ENCODE measurements at regions not wholly inside any gene's neighbourhood (a gene's known extent, or its start where the extent isn't known, plus 50 kb on each side); places are given as distances from the start of the nearest gene placed in this dataset.

DNA sequence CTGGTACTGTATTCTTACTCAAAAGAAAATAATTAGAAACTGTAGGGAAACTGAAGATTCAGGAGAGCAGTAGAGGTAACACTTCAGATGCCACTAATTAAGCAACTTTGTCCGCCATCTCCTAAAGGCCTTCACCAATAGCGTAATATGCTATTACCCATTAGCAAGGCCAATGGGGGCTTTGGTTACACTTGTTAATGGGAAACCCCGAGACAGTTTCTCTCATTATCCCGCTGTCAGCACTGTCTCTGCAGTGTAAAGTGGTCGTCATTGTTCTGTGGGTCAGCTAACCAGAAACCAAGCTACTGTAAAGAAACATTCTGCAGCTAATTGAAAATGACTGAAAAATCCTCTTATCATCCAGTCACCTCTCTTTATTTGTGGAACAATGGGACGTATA is 468.0 kb upstream of the POU3F2 start:
- H3K4me1 ChIP-seq, result no peaks in the 10 kb centered on the region
- H3K4me3 ChIP-seq, result no peak overlapping the region
- no peaks in the 10 kb centered on the region for H3K27me3 ChIP-seq
- TF ChIP-seq EP300 (IDR thresholded peaks at IDR 0.05), result no peak
- TF ChIP-seq POLR2A (IDR thresholded peaks at IDR 0.05), result no peak
- TF ChIP-seq POLR2AphosphoS5 (IDR thresholded peaks at IDR 0.05), result no peak
- TF ChIP-seq, protein P1, sequence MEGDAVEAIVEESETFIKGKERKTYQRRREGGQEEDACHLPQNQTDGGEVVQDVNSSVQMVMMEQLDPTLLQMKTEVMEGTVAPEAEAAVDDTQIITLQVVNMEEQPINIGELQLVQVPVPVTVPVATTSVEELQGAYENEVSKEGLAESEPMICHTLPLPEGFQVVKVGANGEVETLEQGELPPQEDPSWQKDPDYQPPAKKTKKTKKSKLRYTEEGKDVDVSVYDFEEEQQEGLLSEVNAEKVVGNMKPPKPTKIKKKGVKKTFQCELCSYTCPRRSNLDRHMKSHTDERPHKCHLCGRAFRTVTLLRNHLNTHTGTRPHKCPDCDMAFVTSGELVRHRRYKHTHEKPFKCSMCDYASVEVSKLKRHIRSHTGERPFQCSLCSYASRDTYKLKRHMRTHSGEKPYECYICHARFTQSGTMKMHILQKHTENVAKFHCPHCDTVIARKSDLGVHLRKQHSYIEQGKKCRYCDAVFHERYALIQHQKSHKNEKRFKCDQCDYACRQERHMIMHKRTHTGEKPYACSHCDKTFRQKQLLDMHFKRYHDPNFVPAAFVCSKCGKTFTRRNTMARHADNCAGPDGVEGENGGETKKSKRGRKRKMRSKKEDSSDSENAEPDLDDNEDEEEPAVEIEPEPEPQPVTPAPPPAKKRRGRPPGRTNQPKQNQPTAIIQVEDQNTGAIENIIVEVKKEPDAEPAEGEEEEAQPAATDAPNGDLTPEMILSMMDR (IDR thresholded peaks at IDR 0.05), result no peak
- no peak overlapping the region for H3K27ac ChIP-seq
- H3K36me3 ChIP-seq, result no peaks in the 10 kb centered on the region
- no peaks in the 10 kb centered on the region for H3K9me3 ChIP-seq
- intact Hi-C loops (cut with DNase I), result no loop called here
- DNase-seq, result no peak
- WGBS, 2 donors, result 76 to 84% methylated on average over 6 of the region's 6 CpGs

- 66 to 80% methylated on average over 3 of the region's 3 CpGs for WGBS, 2 donors
- no peaks in the 10 kb centered on the region for H3K36me3 ChIP-seq
- no peak overlapping the region for H3K4me3 ChIP-seq
- no peak overlapping the region for H3K27ac ChIP-seq
- TF ChIP-seq EP300 (IDR thresholded peaks at IDR 0.05) (no peak), POLR2AphosphoS5 (IDR thresholded peaks at IDR 0.05) (no peak), POLR2A (IDR thresholded peaks at IDR 0.05) (no peak)
- TF ChIP-seq, protein P1 (IDR thresholded peaks at IDR 0.05), result no peak
- no peaks in the 10 kb centered on the region for H3K4me1 ChIP-seq
- H3K27me3 ChIP-seq, result no peaks in the 10 kb centered on the region
- intact Hi-C loops (cut with DNase I), result no loop called here
- no peak for DNase-seq
- no peaks in the 10 kb centered on the region for H3K9me3 ChIP-seq
Measured at GRCh38 chr6:98380589-98380988, 453.8 kb upstream of the POU3F2 start.

GRCh38 chr6:98382246-98382645 is 452.1 kb upstream of the POU3F2 start:
- no peak for DNase-seq
- no peak overlapping the region for H3K4me3 ChIP-seq
- no peak overlapping the region for H3K27ac ChIP-seq
- H3K27me3 ChIP-seq, result no peaks in the 10 kb centered on the region
- H3K36me3 ChIP-seq, result no peaks in the 10 kb centered on the region
- intact Hi-C loops (cut with DNase I), result no loop called here
- no peaks in the 10 kb centered on the region for H3K4me1 ChIP-seq
- no peaks in the 10 kb centered on the region for H3K9me3 ChIP-seq
- TF ChIP-seq, protein P1 (IDR thresholded peaks at IDR 0.05), result no peak
- TF ChIP-seq POLR2AphosphoS5 (IDR thresholded peaks at IDR 0.05) (no peak), EP300 (IDR thresholded peaks at IDR 0.05) (no peak), POLR2A (IDR thresholded peaks at IDR 0.05) (no peak)
- WGBS, 2 donors, result 64 to 74% methylated on average over 3 of the region's 3 CpGs

GRCh38 chr6:98384334-98384733 is 450.0 kb upstream of the POU3F2 start:
- no peaks in the 10 kb centered on the region for H3K4me1 ChIP-seq
- no peaks in the 10 kb centered on the region for H3K36me3 ChIP-seq
- no peaks in the 10 kb centered on the region for H3K27me3 ChIP-seq
- DNase-seq, result no peak
- WGBS, 2 donors, result 50 to 57% methylated on average over 7 of the region's 7 CpGs
- H3K9me3 ChIP-seq, result no peaks in the 10 kb centered on the region
- TF ChIP-seq POLR2A (IDR thresholded peaks at IDR 0.05) (no peak), POLR2AphosphoS5 (IDR thresholded peaks at IDR 0.05) (no peak), EP300 (IDR thresholded peaks at IDR 0.05) (no peak)
- TF ChIP-seq, protein P1 (IDR thresholded peaks at IDR 0.05), result no peak
- H3K27ac ChIP-seq, result no peak overlapping the region
- intact Hi-C loops (cut with DNase I), result no loop called here
- H3K4me3 ChIP-seq, result no peak overlapping the region

GRCh38 chr6:98384801-98385200 is 449.6 kb upstream of the POU3F2 start:
- H3K27ac ChIP-seq, result no peak overlapping the region
- intact Hi-C loops (cut with DNase I), result no loop called here
- no peaks in the 10 kb centered on the region for H3K27me3 ChIP-seq
- H3K4me1 ChIP-seq, result no peaks in the 10 kb centered on the region
- DNase-seq, result no peak
- H3K4me3 ChIP-seq, result no peak overlapping the region
- TF ChIP-seq, protein P1 (IDR thresholded peaks at IDR 0.05), result no peak
- TF ChIP-seq POLR2AphosphoS5 (IDR thresholded peaks at IDR 0.05) (no peak), EP300 (IDR thresholded peaks at IDR 0.05) (no peak), POLR2A (IDR thresholded peaks at IDR 0.05) (no peak)
- WGBS, 2 donors, result 80 to 81% methylated on average over 6 of the region's 6 CpGs
- H3K36me3 ChIP-seq, result no peaks in the 10 kb centered on the region
- no peaks in the 10 kb centered on the region for H3K9me3 ChIP-seq

Data from sigmoid colon (tissue), 6 donors.